OCI-LY7 (cell line): ENCODE measurements at regions not wholly inside any gene's neighbourhood (a gene's known extent, or its start where the extent isn't known, plus 50 kb on each side); places are given as distances from the start of the nearest gene placed in this dataset.

Experiments used
- BruUV-seq: library from RNA; stranded (reverse); fragments of 400-500 nt; replicated peaks from 2 replicates; lab custom pipeline; 2021; lab: Mats Ljungman, UMichigan
- CTCF ChIA-PET: fragments of 300-600 bp; sonication (Branson Sonifier 250); formaldehyde crosslinking; loops from one replicate; lab custom pipeline; 2022; ENCODE audit warnings: antibody characterized with exemption; ENCODE audit not compliant: unreplicated experiment; lab: Charles Lee
- POLR2A ChIA-PET: fragments of 300-600 bp; sonication (Branson Sonifier 250); formaldehyde crosslinking; loops from one replicate; lab custom pipeline; 2022; ENCODE audit warnings: antibody characterized with exemption; lab: Charles Lee
- DNase-seq: peaks from one replicate; pipeline ENCODE4 v3.0.0-alpha.2; 2015; ENCODE audit warnings: low spot score
- H2AFZ ChIP-seq: fragments of 200-600 bp; sonication (generic), shearing (Covaris generic); 2 replicates; pipeline ENCODE4 v1.6.1; 2014; ENCODE audit warnings: mild to moderate bottlenecking, antibody characterized with exemption, low read length, moderate library complexity
- H3K27ac ChIP-seq: fragments of 200-600 bp; sonication (generic); 2 replicates; pipeline ENCODE4 v1.5.1; 2014; ENCODE audit warnings: mixed run types, low read depth, mild to moderate bottlenecking, moderate library complexity, low read length, inconsistent platforms; ENCODE audit not compliant: poor library complexity, severe bottlenecking
- H3K36me3 ChIP-seq: fragments of 200-600 bp; sonication (generic); 2 replicates; pipeline ENCODE4 v1.6.1; 2014; ENCODE audit warnings: mild to moderate bottlenecking, antibody characterized with exemption, low read length, moderate library complexity, mixed read lengths; ENCODE audit not compliant: insufficient read depth
- H3K4me1 ChIP-seq: fragments of 200-600 bp; sonication (generic); 2 replicates; pipeline ENCODE4 v1.5.1; 2014; ENCODE audit warnings: mild to moderate bottlenecking, low read length; ENCODE audit not compliant: insufficient read depth, poor library complexity, severe bottlenecking
- H3K4me2 ChIP-seq: fragments of 200-600 bp; sonication (generic); 2 replicates; pipeline ENCODE4 v1.6.1; 2014; ENCODE audit warnings: mild to moderate bottlenecking, low read length
- H3K4me3 ChIP-seq: fragments of 200-600 bp; sonication (generic); 2 replicates; pipeline ENCODE4 v1.5.1; 2014; ENCODE audit warnings: mild to moderate bottlenecking, low read depth, low read length; ENCODE audit not compliant: poor library complexity, severe bottlenecking
- H3K79me2 ChIP-seq: fragments of 200-600 bp; sonication (generic); 2 replicates; pipeline ENCODE4 v1.6.1; 2016; ENCODE audit warnings: low read depth, mild to moderate bottlenecking, low read length, moderate library complexity, mixed read lengths; ENCODE audit not compliant: insufficient read depth
- H3K9me2 ChIP-seq: fragments of 200-600 bp; sonication (generic); 2 replicates; pipeline ENCODE4 v1.6.1; 2016; ENCODE audit warnings: mild to moderate bottlenecking, low read length, mixed read lengths; ENCODE audit not compliant: insufficient read depth
- H3K9me3 ChIP-seq: fragments of 200-600 bp; sonication (generic); 2 replicates; pipeline ENCODE4 v1.6.1; 2014; ENCODE audit warnings: mild to moderate bottlenecking, mixed run types, low read length, mixed read lengths
- H4K20me1 ChIP-seq: fragments of 200-600 bp; sonication (generic); 2 replicates; pipeline ENCODE4 v1.6.1; 2014; ENCODE audit warnings: mild to moderate bottlenecking, antibody characterized with exemption, low read length, moderate library complexity, mixed read lengths; ENCODE audit not compliant: insufficient read depth
- CTCF ChIP-seq: fragments of 200-600 bp; sonication (generic); conservative IDR thresholded peaks from 2 replicates; pipeline ENCODE4 v1.5.1; 2014; ENCODE audit warnings: mild to moderate bottlenecking, antibody characterized with exemption, low read length, moderate library complexity, mixed read lengths
- EZH2phosphoT487 ChIP-seq: fragments of 200-600 bp; sonication (generic); IDR thresholded peaks from 2 replicates; pipeline ENCODE4 v1.6.1; 2018; ENCODE audit warnings: low read depth, borderline replicate concordance, mild to moderate bottlenecking, mixed run types, antibody characterized with exemption, low read length, moderate library complexity, mixed read lengths
- intact Hi-C: fragments of 100-400 bp; cut with micrococcal nuclease; formaldehyde crosslinking; loops from one replicate; pipeline ENCODE4 v1.10.0; 2022; ENCODE audit not compliant: unreplicated experiment

GRCh38 chr14:61953602-61954001 is 191.4 kb downstream of the SNAPC1 start:
- no peak overlapping the region for H3K27ac ChIP-seq
- H3K9me3 ChIP-seq: no peaks in the 10 kb centered on the region
- no peak overlapping the region for H2AFZ ChIP-seq
- H4K20me1 ChIP-seq: no peaks in the 10 kb centered on the region
- ChIA-PET POLR2A (interaction anchor here (0.7 to 1.1 kb wide), 2 partner anchors 13 to 1317 kb away, joined by 3 read pairs; no protein-coding TSS in a partner anchor), CTCF (no interaction called here)
- no peak overlapping the region for H3K4me3 ChIP-seq
- H3K79me2 ChIP-seq: no peaks in the 10 kb centered on the region
- no peaks in the 10 kb centered on the region for H3K9me2 ChIP-seq
- H3K4me2 ChIP-seq: no peak overlapping the region
- intact Hi-C loops: no loop called here
- TF ChIP-seq EZH2phosphoT487 (no peak), CTCF (no peak)
- BruUV-seq: no TSS peak
- no peaks in the 10 kb centered on the region for H3K4me1 ChIP-seq
- no peaks in the 10 kb centered on the region for H3K36me3 ChIP-seq
- DNase-seq: no peak

GRCh38 chr14:61954306-61954705 is 192.1 kb downstream of the SNAPC1 start:
- CTCF ChIA-PET: no interaction called here
- DNase-seq: no peak
- H3K9me3 ChIP-seq: no peaks in the 10 kb centered on the region
- TF ChIP-seq EZH2phosphoT487 (no peak), CTCF (no peak)
- intact Hi-C loops: no loop called here
- H3K4me1 ChIP-seq: no peaks in the 10 kb centered on the region
- POLR2A ChIA-PET: interaction anchor here (0.7 to 1.1 kb wide), 2 partner anchors 13 to 1318 kb away, joined by 3 read pairs; no protein-coding TSS in a partner anchor
- no peak overlapping the region for H3K4me3 ChIP-seq
- H3K4me2 ChIP-seq: no peak overlapping the region
- no peaks in the 10 kb centered on the region for H3K79me2 ChIP-seq
- H4K20me1 ChIP-seq: no peaks in the 10 kb centered on the region
- H3K9me2 ChIP-seq: no peaks in the 10 kb centered on the region
- H2AFZ ChIP-seq: no peak overlapping the region
- H3K36me3 ChIP-seq: no peaks in the 10 kb centered on the region
- no TSS peak for BruUV-seq
- no peak overlapping the region for H3K27ac ChIP-seq

GRCh38 chr14:61956517-61956916 is 194.3 kb downstream of the SNAPC1 start:
- no peak overlapping the region for H3K4me3 ChIP-seq
- H3K79me2 ChIP-seq: no peaks in the 10 kb centered on the region
- no peaks in the 10 kb centered on the region for H3K9me2 ChIP-seq
- H2AFZ ChIP-seq: no peak overlapping the region
- no peak overlapping the region for H3K4me2 ChIP-seq
- TF ChIP-seq CTCF (no peak), EZH2phosphoT487 (no peak)
- no peaks in the 10 kb centered on the region for H3K9me3 ChIP-seq
- no peak for DNase-seq
- intact Hi-C loops: no loop called here
- BruUV-seq: no TSS peak
- ChIA-PET POLR2A (interaction anchor here (1.0 kb wide), 1 partner anchor 8 kb away, joined by 3 read pairs; no protein-coding TSS in a partner anchor), CTCF (no interaction called here)
- H3K27ac ChIP-seq: no peak overlapping the region
- H4K20me1 ChIP-seq: no peaks in the 10 kb centered on the region
- H3K4me1 ChIP-seq: no peaks in the 10 kb centered on the region
- H3K36me3 ChIP-seq: no peaks in the 10 kb centered on the region
